ENCODE measurements at regions not wholly inside any gene's neighbourhood (a gene's known extent, or its start where the extent isn't known, plus 50 kb on each side); places are given as distances from the start of the nearest gene placed in this dataset.

- Histone ChIP-seq H3K36me3 (ENCODE audit: control insufficient read depth in 2 of 2, insufficient read depth in 1 of 2, low read length in 2 of 2) (no peaks in the 10 kb centered on the region), H3K4me1 (ENCODE audit: control insufficient read depth, insufficient read depth, low read length) (no peaks in the 10 kb centered on the region), H3K4me3 (ENCODE audit: low read depth, low read length) (no peak overlapping the region), H3K9me3 (ENCODE audit: control insufficient read depth, insufficient read depth, low read depth, low read length) (no peaks in the 10 kb centered on the region), H3K27ac (ENCODE audit: extremely low read depth, low read depth, low read length) (no peak overlapping the region)
- ChIA-PET CTCF (no interaction called here), POLR2A (no interaction called here)
- TF ChIP-seq KLF1 (tag by site-specific recombination; IDR thresholded peaks at IDR 0.05) (no peak), ZXDB (tag by site-specific recombination; IDR thresholded peaks at IDR 0.05) (no peak), ZNF266 (tag by site-specific recombination; IDR thresholded peaks at IDR 0.05; ENCODE audit: low read depth) (no peak), ZNF157 (tag by site-specific recombination; IDR thresholded peaks at IDR 0.05) (no peak)
- TF ChIP-seq, protein P1, sequence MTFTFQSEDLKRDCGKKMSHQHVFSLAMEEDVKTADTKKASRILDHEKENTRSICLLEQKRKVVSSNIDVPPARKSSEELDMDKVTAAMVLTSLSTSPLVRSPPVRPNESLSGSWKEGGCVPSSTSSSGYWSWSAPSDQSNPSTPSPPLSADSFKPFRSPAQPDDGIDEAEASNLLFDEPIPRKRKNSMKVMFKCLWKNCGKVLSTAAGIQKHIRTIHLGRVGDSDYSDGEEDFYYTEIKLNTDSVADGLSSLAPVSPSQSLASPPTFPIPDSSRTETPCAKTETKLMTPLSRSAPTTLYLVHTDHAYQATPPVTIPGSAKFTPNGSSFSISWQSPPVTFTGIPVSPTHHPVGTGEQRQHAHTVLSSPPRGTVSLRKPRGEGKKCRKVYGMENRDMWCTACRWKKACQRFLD (tag by site-specific recombination; IDR thresholded peaks at IDR 0.05), result no peak
Measured at GRCh38 chr3:76733073-76733759, 306.7 kb upstream of the ROBO2 start.

DNA sequence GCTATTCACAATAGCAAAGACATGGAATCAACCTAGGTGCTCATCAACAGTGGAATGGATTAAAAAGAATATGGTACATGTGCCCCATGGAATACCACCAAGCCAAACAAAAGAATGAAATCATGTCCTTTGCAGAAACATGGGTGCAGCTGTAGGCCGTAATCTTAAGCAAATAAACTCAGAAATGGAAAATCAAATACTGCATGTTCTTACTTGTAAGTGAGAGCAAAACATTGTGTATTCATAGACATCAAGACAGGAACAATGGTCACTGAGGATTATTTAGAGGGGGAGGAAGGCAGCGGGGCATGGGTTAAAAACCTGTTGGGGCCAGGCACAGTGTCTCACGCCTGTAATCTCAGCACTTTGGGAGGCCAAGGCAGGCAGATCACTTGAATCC is 304.7 kb upstream of the ROBO2 start:
- Histone ChIP-seq H3K9me3 (ENCODE audit: control insufficient read depth, insufficient read depth, low read depth, low read length) (no peaks in the 10 kb centered on the region), H3K27ac (ENCODE audit: extremely low read depth, low read depth, low read length) (no peak overlapping the region), H3K36me3 (ENCODE audit: control insufficient read depth in 2 of 2, insufficient read depth in 1 of 2, low read length in 2 of 2) (no peaks in the 10 kb centered on the region), H3K4me1 (ENCODE audit: control insufficient read depth, insufficient read depth, low read length) (no peaks in the 10 kb centered on the region), H3K4me3 (ENCODE audit: low read depth, low read length) (no peak overlapping the region)
- no peak for TF ChIP-seq FEZF1 (tag by site-specific recombination; IDR thresholded peaks at IDR 0.05)
- TF ChIP-seq ZNF140 (tag by site-specific recombination; IDR thresholded peaks at IDR 0.05), result no peak
- TF ChIP-seq OSR2 (tag by site-specific recombination; IDR thresholded peaks at IDR 0.05), result no peak
- TF ChIP-seq PRDM1 (tag by site-specific recombination; IDR thresholded peaks at IDR 0.05), result no peak
- POLR2A ChIA-PET, result no interaction called here
- CTCF ChIA-PET, result no interaction called here

DNA sequence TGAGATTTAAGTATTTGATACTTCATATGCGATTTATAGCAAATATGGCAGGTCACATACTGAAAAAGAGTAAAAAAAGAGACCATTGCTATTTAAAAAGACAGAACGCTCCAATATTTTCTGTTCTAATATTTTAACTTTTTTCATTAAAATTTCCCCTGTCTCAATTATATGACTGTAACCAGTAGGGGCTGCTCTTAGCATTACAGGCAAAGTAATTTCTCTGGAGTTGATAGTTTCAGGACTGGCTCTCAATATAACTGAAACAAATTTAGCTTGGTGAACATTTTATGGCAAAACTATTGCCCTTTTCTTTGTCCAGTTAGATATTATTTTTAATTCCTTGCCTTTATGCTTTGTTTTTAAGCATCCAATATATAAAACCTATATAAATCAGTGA is 286.3 kb upstream of the ROBO2 start:
- H3K27ac ChIP-seq (ENCODE audit: extremely low read depth, low read depth, low read length), result no peak overlapping the region
- no peak overlapping the region for H3K4me3 ChIP-seq (ENCODE audit: low read depth, low read length)
- no peaks in the 10 kb centered on the region for H3K4me1 ChIP-seq (ENCODE audit: control insufficient read depth, insufficient read depth, low read length)
- TF ChIP-seq ZNF561 (tag by site-specific recombination; IDR thresholded peaks at IDR 0.05; ENCODE audit: borderline replicate concordance), result no peak
- peak; percentile 40 for TF ChIP-seq ZNF654 (tag by site-specific recombination; IDR thresholded peaks at IDR 0.05; ENCODE audit: low read depth)
- TF ChIP-seq, protein P2, sequence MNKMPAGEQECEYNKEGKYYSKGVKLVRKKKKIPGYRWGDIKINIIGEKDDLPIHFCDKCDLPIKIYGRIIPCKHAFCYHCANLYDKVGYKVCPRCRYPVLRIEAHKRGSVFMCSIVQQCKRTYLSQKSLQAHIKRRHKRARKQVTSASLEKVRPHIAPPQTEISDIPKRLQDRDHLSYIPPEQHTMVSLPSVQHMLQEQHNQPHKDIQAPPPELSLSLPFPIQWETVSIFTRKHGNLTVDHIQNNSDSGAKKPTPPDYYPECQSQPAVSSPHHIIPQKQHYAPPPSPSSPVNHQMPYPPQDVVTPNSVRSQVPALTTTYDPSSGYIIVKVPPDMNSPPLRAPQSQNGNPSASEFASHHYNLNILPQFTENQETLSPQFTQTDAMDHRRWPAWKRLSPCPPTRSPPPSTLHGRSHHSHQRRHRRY (tag by site-specific recombination; IDR thresholded peaks at IDR 0.05), result no peak
- ChIA-PET CTCF (no interaction called here), POLR2A (no interaction called here)
- H3K9me3 ChIP-seq (ENCODE audit: control insufficient read depth, insufficient read depth, low read depth, low read length), result no peaks in the 10 kb centered on the region
- no peaks in the 10 kb centered on the region for H3K36me3 ChIP-seq (ENCODE audit: control insufficient read depth in 2 of 2, insufficient read depth in 1 of 2, low read length in 2 of 2)

- H3K9me3 ChIP-seq (ENCODE audit: control insufficient read depth, insufficient read depth, low read depth, low read length), result no peaks in the 10 kb centered on the region
- no peak for TF ChIP-seq ZNF558 (tag by site-specific recombination; IDR thresholded peaks at IDR 0.05)
- TF ChIP-seq ZNF146 (tag by site-specific recombination; IDR thresholded peaks at IDR 0.05), result no peak
- no peak for TF ChIP-seq ZNF404 (tag by site-specific recombination; IDR thresholded peaks at IDR 0.05)
- TF ChIP-seq INSM2 (tag by site-specific recombination; IDR thresholded peaks at IDR 0.05), result no peak
- no peak overlapping the region for H3K27ac ChIP-seq (ENCODE audit: extremely low read depth, low read depth, low read length)
- no peak overlapping the region for H3K4me3 ChIP-seq (ENCODE audit: low read depth, low read length)
- no peaks in the 10 kb centered on the region for H3K4me1 ChIP-seq (ENCODE audit: control insufficient read depth, insufficient read depth, low read length)
- CTCF ChIA-PET, result interaction anchor here (0.7 kb wide), 1 partner anchor 284 kb away, joined by 5 read pairs; no protein-coding TSS in a partner anchor
- POLR2A ChIA-PET, result no interaction called here
- H3K36me3 ChIP-seq (ENCODE audit: control insufficient read depth in 2 of 2, insufficient read depth in 1 of 2, low read length in 2 of 2), result no peaks in the 10 kb centered on the region
Measured at GRCh38 chr3:76754247-76754646, 285.7 kb upstream of the ROBO2 start.
